C4-2B (cell line): ENCODE measurements at regions not wholly inside any gene's neighbourhood (a gene's known extent, or its start where the extent isn't known, plus 50 kb on each side); places are given as distances from the start of the nearest gene placed in this dataset.

ENCODE experiments used
- CTCF ChIP-seq: fragments of 450-650 bp; conservative IDR thresholded peaks from 2 replicates; pipeline ENCODE4 v1.5.1; 2017; ENCODE audit warnings: mild to moderate bottlenecking
- ZFX ChIP-seq: fragments of 450-650 bp; IDR thresholded peaks from 2 replicates; pipeline ENCODE4 v1.6.1; 2017

DNA sequence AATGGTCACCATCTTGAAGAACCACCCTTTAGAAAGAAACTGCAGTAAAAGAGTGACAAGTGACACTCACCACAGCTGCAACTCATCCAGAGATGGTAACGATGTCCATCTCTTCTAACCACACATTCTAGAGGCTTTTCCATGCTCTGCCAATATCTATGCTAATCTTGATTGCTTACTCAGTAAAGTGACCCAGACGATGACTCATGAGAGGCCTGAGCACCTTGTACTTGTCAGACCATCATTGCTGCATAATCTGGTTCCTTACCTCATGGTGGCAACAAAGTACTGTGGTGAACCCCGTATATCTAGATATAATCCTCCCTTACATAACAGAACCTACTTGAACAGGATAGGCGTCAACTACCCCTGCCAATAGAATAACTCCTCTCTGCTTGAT, 75.6 kb downstream of the CCNG2 start:
- TF ChIP-seq CTCF (no peak), ZFX (no peak)
